Stimulated activated CD4-positive, alpha-beta T cell treated with anti-CD3 and anti-CD28 coated beads, Interleukin-12 subunit alpha, Interleukin-12 subunit beta, amount 100 ng/mL, for 4 hours (primary cell): ENCODE measurements at regions not wholly inside any gene's neighbourhood (a gene's known extent, or its start where the extent isn't known, plus 50 kb on each side); places are given as distances from the start of the nearest gene placed in this dataset.

Experiments used
- DNase-seq: peaks from one replicate; pipeline ENCODE4 v3.0.0-alpha.2; 2020

GRCh38 chr1:29901624-29902325 is 665.5 kb downstream of the PTPRU start:
- DNase-seq: no peak

GRCh38 chr1:29900712-29901111 is 664.4 kb downstream of the PTPRU start:
- no peak for DNase-seq

GRCh38 chr1:29900104-29900679 is 663.9 kb downstream of the PTPRU start:
- DNase-seq: no peak

- no peak for DNase-seq
These were observed 660.7 kb downstream of the PTPRU start for GRCh38 chr1:29896791-29897714.

GRCh38 chr1:29896300-29896699 is 660.0 kb downstream of the PTPRU start:
- no peak for DNase-seq

- no peak for DNase-seq
These were observed 658.9 kb downstream of the PTPRU start for GRCh38 chr1:29895201-29895600.

GRCh38 chr1:29894311-29894710 is 658.0 kb downstream of the PTPRU start:
- DNase-seq: no peak

- DNase-seq: no peak
These were observed 657.5 kb downstream of the PTPRU start for GRCh38 chr1:29893806-29894205.

- no peak for DNase-seq
These were observed 656.9 kb downstream of the PTPRU start for GRCh38 chr1:29893046-29893723.

- DNase-seq: no peak
These were observed 655.9 kb downstream of the PTPRU start for GRCh38 chr1:29892247-29892646.

- DNase-seq: no peak
These were observed 654.1 kb downstream of the PTPRU start for GRCh38 chr1:29890201-29890959.

GRCh38 chr1:29889776-29890175 is 653.5 kb downstream of the PTPRU start:
- no peak for DNase-seq

- DNase-seq: no peak
These were observed 648.4 kb downstream of the PTPRU start for GRCh38 chr1:29884740-29885139.

- DNase-seq: no peak
These were observed 647.7 kb downstream of the PTPRU start for GRCh38 chr1:29883986-29884385.

GRCh38 chr1:29883411-29883832 is 647.1 kb downstream of the PTPRU start:
- no peak for DNase-seq

GRCh38 chr1:29880556-29880955 is 644.2 kb downstream of the PTPRU start:
- no peak for DNase-seq

- no peak for DNase-seq
These were observed 642.9 kb downstream of the PTPRU start for GRCh38 chr1:29879217-29879616.

GRCh38 chr1:29878501-29878900 is 642.2 kb downstream of the PTPRU start:
- DNase-seq: no peak

GRCh38 chr1:29876902-29877301 is 640.6 kb downstream of the PTPRU start:
- no peak for DNase-seq

- no peak for DNase-seq
These were observed 640.1 kb downstream of the PTPRU start for GRCh38 chr1:29876441-29876840.

GRCh38 chr1:29875557-29876028 is 639.3 kb downstream of the PTPRU start:
- no peak for DNase-seq

GRCh38 chr1:29870621-29871020 is 634.3 kb downstream of the PTPRU start:
- no peak for DNase-seq
